NCI-H345 treated with DMSO at 0.1 percent for 48 hours (cell line): ENCODE measurements at regions not wholly inside any gene's neighbourhood (a gene's known extent, or its start where the extent isn't known, plus 50 kb on each side); places are given as distances from the start of the nearest gene placed in this dataset.

Experiments
- DNase-seq: peaks from one replicate; lab custom pipeline; 2025; ENCODE audit not compliant: unreplicated experiment; lab: John Stamatoyannopoulos, UW

DNA sequence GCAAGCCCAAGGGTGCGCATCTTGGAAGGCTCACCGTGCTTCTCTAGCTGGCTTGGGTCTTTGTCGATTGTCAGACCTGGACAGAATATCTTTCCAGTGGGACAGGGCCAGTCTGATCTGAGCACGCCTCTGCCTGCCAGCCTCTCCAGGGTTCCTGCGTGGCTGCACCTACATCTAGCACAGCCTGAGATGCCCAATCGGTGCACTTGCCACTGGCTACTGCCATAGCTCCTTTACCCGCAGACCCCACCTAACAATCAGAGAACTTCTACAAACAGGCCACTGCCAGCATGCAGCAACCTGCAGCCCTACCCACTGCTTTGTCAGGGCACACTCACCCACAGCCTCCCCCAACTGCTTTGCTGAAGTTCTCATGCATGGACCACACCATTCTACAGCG, 56.7 kb upstream of the PHACTR3 start:
- DNase-seq: no peak
